Gastroesophageal sphincter (tissue), 3 donors: ENCODE measurements at regions not wholly inside any gene's neighbourhood (a gene's known extent, or its start where the extent isn't known, plus 50 kb on each side); places are given as distances from the start of the nearest gene placed in this dataset.

ENCODE experiments used
- CTCF ChIP-seq, 4 experiments: fragments of 200-600 bp in 2 of 4; fragments of 450-650 bp in 2 of 4; sonication (generic) in 1 of 4; IDR thresholded peaks; one replicate each; pipeline ENCODE4 v1.5.1; 2017 to 2019; ENCODE audit warnings: antibody characterized with exemption in 4 of 4, mild to moderate bottlenecking in 2 of 4, moderate library complexity in 2 of 4
- POLR2AphosphoS5 ChIP-seq: sonication (generic); formaldehyde crosslinking; IDR thresholded peaks from one replicate; pipeline ENCODE4 v1.6.1; 2017; ENCODE audit warnings: antibody characterized with exemption

- no peak for TF ChIP-seq CTCF (IDR thresholded peaks at IDR 0.05)
- peak; percentile 51 for TF ChIP-seq POLR2AphosphoS5
Observed at GRCh38 chr5:124651663-124652513, 94.6 kb downstream of the ZNF608 start.
